Dendritic cell treated with granulocyte-macrophage colony-stimulating factor and Interleukin-4, amounts not matched to agents 40 ng/mL and 50 ng/mL, for 4 days (primary cell): ENCODE measurements at regions not wholly inside any gene's neighbourhood (a gene's known extent, or its start where the extent isn't known, plus 50 kb on each side); places are given as distances from the start of the nearest gene placed in this dataset.

ENCODE experiments used
- H3K27ac Mint-ChIP-seq: one replicate; pipeline ENCODE4 v1.8.0; 2022; ENCODE audit warnings: mild to moderate bottlenecking, mixed read lengths
- H3K27me3 Mint-ChIP-seq: one replicate; pipeline ENCODE4 v1.8.0; 2022; ENCODE audit warnings: mild to moderate bottlenecking, mixed read lengths
- H3K36me3 Mint-ChIP-seq: one replicate; pipeline ENCODE4 v1.8.0; 2022; ENCODE audit warnings: low read depth, mixed read lengths
- H3K4me1 Mint-ChIP-seq: one replicate; pipeline ENCODE4 v1.8.0; 2022; ENCODE audit warnings: low read depth, mixed read lengths
- H3K4me3 Mint-ChIP-seq: one replicate; pipeline ENCODE4 v1.8.0; 2022; ENCODE audit warnings: mild to moderate bottlenecking, moderate library complexity, mixed read lengths
- H3K9me3 Mint-ChIP-seq: one replicate; pipeline ENCODE4 v1.8.0; 2022; ENCODE audit warnings: mixed read lengths
- intact Hi-C: fragments of 100-400 bp; cut with micrococcal nuclease; formaldehyde crosslinking; loops from one replicate; pipeline ENCODE4 v1.15.0; 2022

DNA sequence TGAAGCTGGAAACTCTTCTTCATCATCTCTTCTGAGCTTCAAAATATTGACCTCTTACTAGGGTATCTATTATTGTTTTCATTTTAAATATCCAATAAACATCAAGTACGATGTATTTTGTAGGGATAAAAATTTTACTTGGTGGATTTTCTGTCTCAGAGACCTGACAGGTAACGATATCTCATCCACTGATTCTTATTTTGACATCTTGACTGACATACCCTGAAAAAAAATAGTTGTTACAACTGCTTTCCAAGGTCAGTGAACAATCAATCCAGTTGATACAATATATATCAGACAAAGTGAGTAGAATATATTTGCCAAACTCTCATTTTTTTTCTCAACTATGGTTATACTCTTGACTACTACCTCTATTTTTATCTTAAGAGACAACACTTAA lies 963.7 kb upstream of the CDH2 start:
- no peaks in the 10 kb centered on the region for H3K9me3 Mint-ChIP-seq
- H3K4me1 Mint-ChIP-seq: no peaks in the 10 kb centered on the region
- H3K27me3 Mint-ChIP-seq: no peaks in the 10 kb centered on the region
- H3K27ac Mint-ChIP-seq: no peak overlapping the region
- H3K4me3 Mint-ChIP-seq: no peak overlapping the region
- intact Hi-C loops: no loop called here
- H3K36me3 Mint-ChIP-seq: no peaks in the 10 kb centered on the region

DNA sequence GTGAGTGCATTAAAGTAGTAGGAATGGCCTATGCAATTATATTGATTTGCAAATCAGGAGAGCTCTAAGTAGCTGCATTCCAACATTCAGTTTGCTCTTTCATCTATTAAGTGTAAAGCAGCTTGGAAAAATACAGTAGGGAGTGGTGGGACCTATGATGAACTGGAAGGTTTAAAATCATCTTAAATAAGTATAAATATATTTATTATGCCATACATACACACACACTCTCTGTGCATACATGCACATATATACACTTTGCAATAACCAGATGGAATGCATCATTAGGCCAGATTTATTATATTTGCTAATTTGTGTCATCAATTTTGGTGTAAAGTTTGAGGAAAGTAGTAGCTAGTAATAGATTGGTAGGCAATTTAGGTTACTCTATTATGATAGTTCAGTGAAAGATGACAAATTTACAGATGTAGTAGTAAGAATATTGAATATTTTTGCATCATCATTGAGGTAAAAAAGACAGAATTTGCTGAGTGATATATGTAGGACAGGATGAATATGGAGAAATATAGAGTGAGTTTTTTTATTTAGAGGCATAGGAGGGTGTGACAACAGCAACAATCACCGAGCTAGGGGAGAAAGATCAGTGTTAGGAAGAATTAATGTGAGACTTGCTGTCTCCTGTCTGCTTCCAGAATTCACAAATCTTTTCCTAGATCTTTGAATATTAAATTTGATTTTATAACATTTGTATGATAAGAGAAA lies 961.0 kb upstream of the CDH2 start:
- H3K36me3 Mint-ChIP-seq: no peaks in the 10 kb centered on the region
- H3K4me1 Mint-ChIP-seq: no peaks in the 10 kb centered on the region
- no peak overlapping the region for H3K4me3 Mint-ChIP-seq
- H3K9me3 Mint-ChIP-seq: no peaks in the 10 kb centered on the region
- H3K27me3 Mint-ChIP-seq: no peaks in the 10 kb centered on the region
- intact Hi-C loops: no loop called here
- no peak overlapping the region for H3K27ac Mint-ChIP-seq

DNA sequence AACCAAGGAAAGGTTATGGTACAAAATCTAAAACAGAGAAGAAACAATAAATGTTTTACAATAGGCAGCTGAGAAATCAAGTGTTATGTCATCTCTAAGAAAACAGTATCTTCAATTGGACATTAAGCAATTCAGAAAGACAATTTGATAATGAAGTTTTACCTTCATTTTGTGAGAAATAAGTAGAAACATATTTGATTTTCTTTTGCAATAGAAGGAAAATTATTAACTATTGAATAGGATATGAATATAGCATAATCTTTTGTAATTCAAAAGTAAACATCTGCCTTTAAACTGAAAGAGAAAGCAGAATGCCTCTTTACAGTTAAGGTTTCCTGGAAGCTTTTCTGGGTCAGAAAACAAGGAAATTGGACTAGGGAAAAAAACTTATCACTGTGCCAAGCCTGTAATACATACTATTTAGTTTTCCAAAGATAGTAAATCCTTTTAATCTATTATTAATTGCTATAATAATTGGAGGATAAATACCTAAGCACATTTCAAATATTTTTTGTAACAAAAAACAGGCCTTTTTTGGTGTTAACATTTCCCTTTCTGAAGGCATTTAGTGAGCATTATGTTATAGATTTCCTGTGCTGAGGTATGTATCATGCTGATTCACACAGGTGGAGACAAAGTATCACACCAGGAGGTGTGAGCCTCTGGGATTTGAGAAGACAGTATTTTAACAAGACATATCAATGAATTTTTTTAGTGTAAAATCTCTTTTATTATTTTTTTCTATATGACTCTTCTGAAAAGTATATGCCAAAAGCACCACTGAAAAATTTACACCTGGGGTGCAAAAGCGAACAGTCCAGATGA lies 947.0 kb upstream of the CDH2 start:
- Mint-ChIP-seq H3K36me3 (no peaks in the 10 kb centered on the region), H3K9me3 (no peaks in the 10 kb centered on the region), H3K4me3 (no peak overlapping the region), H3K27me3 (no peaks in the 10 kb centered on the region), H3K4me1 (no peaks in the 10 kb centered on the region), H3K27ac (no peak overlapping the region)
- intact Hi-C loops: no loop called here

DNA sequence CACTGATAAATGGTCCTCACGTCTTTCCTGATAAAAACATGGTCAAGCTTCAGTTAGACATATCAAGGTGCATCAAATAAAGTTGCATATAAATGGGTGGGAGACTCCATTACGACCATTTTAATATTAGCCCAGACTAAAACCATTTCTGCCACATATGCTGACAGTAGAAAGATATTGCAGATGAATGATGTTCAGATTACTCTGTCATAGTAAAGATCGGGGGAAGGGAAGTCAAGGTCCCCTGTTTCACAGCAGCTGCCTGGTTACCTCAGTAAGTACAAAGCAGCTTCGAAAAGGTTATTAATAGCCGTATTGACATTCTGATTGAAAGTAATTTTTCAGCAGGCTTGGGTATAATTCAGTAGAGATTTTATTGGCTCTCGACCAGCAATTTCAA lies 927.7 kb upstream of the CDH2 start:
- peaks cover 14% of the 10 kb centered on the region for H3K4me1 Mint-ChIP-seq
- intact Hi-C loops: no loop called here
- no peaks in the 10 kb centered on the region for H3K27me3 Mint-ChIP-seq
- no peaks in the 10 kb centered on the region for H3K36me3 Mint-ChIP-seq
- H3K27ac Mint-ChIP-seq: no peak overlapping the region
- peaks cover 14% of the 10 kb centered on the region for H3K9me3 Mint-ChIP-seq
- H3K4me3 Mint-ChIP-seq: no peak overlapping the region

DNA sequence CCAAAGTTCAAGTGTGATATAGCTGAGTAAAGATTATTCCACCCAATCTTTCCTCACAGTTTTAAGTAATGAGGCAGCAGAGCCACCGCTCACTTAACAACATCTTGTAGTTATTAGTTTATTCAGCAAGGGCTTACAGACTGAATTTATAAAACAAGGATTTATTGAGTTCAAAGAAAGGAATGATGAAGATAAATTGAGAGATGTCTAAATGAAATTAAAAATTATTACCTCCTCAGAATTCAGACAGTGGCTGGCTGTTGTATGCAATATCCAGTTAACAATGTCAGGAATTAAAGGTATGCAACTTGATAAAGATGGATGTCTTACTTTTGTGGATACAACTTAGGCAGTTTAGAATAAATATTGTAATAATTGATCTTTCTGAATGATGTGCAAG lies 927.3 kb upstream of the CDH2 start:
- Mint-ChIP-seq H3K36me3 (no peaks in the 10 kb centered on the region), H3K4me3 (no peak overlapping the region), H3K27me3 (no peaks in the 10 kb centered on the region), H3K27ac (no peak overlapping the region), H3K4me1 (peaks cover 18% of the 10 kb centered on the region), H3K9me3 (peaks cover 14% of the 10 kb centered on the region)
- intact Hi-C loops: no loop called here

DNA sequence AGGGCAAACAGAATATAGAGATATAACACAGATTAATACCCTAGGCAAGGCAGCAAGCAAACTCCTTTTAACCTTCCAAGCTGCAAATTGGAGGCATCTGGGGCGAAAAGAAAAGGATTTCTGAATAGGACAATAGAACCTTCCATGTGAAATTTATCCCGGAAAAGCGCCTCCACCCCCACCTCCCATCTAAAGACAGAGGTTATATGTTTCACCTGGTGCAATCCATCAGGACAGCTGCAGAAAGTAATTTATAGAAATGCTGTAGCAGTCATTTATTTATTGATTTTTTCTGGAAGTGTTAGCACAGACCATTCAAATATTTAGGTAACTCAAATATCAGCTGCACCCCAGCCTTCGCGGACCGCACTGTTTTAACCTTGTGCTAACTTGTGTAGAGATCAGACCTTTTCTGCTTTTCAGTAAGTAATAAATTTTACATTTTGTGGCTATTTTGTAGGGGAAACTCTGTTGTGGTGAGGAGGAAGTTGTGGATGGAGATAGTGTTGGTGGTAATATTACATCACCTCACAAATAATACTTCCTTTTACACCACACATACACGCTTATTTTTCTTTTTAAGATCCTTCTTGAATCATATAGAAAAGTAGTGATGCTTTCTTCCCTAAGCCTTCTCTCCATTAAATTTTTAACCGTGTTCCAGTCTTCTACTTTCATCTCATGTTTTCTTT lies 919.3 kb upstream of the CDH2 start:
- peaks cover 9% of the 10 kb centered on the region for H3K9me3 Mint-ChIP-seq
- H3K36me3 Mint-ChIP-seq: no peaks in the 10 kb centered on the region
- no peaks in the 10 kb centered on the region for H3K27me3 Mint-ChIP-seq
- peaks cover 36% of the 10 kb centered on the region for H3K4me1 Mint-ChIP-seq
- H3K4me3 Mint-ChIP-seq: no peak overlapping the region
- intact Hi-C loops: no loop called here
- no peak overlapping the region for H3K27ac Mint-ChIP-seq

DNA sequence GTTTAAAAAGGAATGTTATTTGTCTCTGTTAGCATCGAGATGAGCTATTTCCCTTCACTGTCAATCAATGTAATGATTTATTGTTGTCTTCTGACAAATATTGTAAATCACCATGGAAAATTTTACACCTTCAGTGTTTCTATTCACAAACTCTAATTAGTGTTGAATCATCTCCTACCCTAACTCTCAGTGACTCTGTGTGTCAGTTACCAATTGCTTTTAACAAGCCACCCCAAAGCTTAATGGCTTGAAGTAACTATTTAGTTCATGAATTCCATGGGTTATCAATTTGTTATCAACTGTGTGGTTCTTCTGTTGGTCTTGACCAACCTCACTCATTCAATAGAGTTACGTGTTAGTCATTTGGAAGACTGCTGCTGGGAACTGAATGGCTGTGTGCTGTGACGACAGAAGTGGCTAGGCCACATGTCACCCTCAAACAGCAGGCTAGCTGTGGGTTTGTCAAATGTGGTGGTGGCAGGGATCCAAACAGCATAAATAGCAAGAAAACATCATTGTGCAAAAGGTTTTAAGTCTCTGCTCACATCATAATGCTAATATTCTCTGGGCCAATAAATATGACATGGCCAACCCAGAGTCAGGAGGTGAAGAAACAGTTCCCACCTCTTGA lies 910.8 kb upstream of the CDH2 start:
- Mint-ChIP-seq H3K27me3 (no peaks in the 10 kb centered on the region), H3K9me3 (peaks cover 9% of the 10 kb centered on the region), H3K36me3 (no peaks in the 10 kb centered on the region), H3K4me1 (no peaks in the 10 kb centered on the region), H3K27ac (no peak overlapping the region), H3K4me3 (no peak overlapping the region)
- intact Hi-C loops: no loop called here

DNA sequence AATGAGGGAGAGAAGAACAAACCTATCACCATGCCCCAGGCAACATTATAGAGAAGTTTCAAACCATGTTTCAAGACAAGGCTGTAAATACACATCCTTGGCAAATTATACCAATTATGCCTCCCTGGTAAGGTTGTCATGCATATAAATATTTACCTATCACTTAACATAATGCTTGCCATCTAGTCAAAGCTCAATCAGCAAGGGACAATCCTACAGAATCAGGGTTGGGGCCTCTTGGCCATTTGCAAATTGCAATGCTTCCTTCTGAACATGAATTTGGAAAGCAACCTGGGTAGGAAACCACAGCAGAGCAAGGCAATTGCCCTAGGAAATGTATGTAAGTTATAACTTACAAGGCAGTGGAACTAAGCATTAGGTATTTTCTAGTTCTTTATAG lies 907.2 kb upstream of the CDH2 start:
- no peak overlapping the region for H3K4me3 Mint-ChIP-seq
- no peaks in the 10 kb centered on the region for H3K9me3 Mint-ChIP-seq
- H3K4me1 Mint-ChIP-seq: no peaks in the 10 kb centered on the region
- intact Hi-C loops: no loop called here
- H3K27me3 Mint-ChIP-seq: no peaks in the 10 kb centered on the region
- H3K36me3 Mint-ChIP-seq: no peaks in the 10 kb centered on the region
- H3K27ac Mint-ChIP-seq: no peak overlapping the region

DNA sequence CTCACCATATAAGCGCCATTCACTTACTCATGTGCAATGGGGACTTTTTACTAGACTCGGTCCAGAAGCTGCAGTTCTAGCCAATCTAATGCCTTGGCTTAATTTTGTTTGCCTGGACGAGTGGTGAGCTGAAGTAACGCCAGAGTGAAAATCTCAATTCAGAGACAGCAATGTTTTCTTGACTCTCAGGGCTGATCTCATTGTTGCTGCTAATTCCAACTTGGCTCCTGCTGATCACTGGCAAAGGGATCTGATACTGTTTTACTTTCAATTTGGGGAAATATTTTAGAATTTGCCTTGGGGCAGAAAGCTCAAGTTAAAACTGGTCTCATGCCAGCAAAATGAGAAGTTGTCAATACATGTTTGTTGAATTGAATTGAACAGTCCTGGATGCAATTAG lies 906.6 kb upstream of the CDH2 start:
- intact Hi-C loops: no loop called here
- Mint-ChIP-seq H3K27ac (no peak overlapping the region), H3K9me3 (no peaks in the 10 kb centered on the region), H3K27me3 (no peaks in the 10 kb centered on the region), H3K36me3 (no peaks in the 10 kb centered on the region), H3K4me1 (no peaks in the 10 kb centered on the region), H3K4me3 (no peak overlapping the region)

DNA sequence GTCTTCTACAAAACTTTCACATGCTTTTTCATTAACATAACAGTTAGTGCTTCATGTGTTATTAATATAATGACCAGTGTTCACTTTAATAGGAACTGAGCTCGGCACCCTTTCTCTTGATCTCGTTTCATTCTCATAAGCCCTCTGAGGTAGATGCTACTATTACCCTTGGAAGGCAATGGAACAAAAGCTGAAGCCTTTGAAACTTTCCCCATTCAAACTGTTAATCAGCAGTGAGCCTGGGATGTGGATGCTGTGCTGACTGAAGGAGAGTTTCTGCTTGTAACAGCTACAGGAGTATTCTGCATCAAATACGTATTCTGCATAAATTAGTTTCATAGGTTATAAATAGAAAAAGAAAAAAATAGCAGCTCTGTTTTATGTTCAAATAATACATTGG lies 904.0 kb upstream of the CDH2 start:
- no peaks in the 10 kb centered on the region for H3K36me3 Mint-ChIP-seq
- H3K27ac Mint-ChIP-seq: no peak overlapping the region
- no peaks in the 10 kb centered on the region for H3K27me3 Mint-ChIP-seq
- intact Hi-C loops: no loop called here
- no peaks in the 10 kb centered on the region for H3K4me1 Mint-ChIP-seq
- no peak overlapping the region for H3K4me3 Mint-ChIP-seq
- no peaks in the 10 kb centered on the region for H3K9me3 Mint-ChIP-seq

DNA sequence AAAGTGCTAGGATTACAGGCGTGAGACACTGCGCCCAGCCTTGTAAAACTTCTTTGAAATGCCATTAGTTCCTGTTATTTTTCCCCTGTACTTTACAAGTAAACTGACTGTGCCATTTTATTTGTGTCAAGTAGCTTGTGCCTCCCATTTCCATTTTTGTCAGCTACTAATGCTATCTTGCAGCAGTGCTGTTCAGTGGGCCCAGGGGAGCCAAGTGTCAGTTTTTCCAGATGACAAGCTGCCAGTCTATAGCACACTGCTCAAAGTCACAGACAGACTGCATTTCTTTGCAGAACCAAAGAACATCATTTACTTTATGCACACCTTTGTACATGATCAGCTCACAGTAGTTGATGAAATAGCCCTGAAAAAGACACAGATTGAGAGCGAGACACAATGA lies 901.3 kb upstream of the CDH2 start:
- Mint-ChIP-seq H3K9me3 (no peaks in the 10 kb centered on the region), H3K4me1 (no peaks in the 10 kb centered on the region), H3K4me3 (no peak overlapping the region), H3K27ac (no peak overlapping the region), H3K27me3 (no peaks in the 10 kb centered on the region), H3K36me3 (no peaks in the 10 kb centered on the region)
- intact Hi-C loops: no loop called here

DNA sequence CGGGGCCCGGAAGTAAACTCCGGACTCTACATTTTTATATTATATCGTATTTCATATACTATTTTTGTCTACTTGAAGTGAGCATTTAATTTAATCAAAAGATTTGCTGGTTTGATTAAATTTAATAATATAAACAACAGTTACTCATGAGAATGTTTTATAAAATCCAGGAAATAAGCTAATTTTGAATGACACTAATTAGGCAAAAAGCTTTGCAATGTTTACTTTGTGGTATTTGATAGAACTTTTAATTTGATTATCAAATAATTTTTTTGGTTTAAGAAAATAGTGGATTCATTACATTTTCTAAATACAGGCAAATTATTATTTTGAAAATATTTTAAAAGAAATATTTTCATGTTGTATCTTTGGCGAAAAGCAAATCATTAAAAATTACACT lies 900.4 kb upstream of the CDH2 start:
- H3K4me3 Mint-ChIP-seq: no peak overlapping the region
- intact Hi-C loops: no loop called here
- H3K27me3 Mint-ChIP-seq: no peaks in the 10 kb centered on the region
- H3K4me1 Mint-ChIP-seq: no peaks in the 10 kb centered on the region
- H3K27ac Mint-ChIP-seq: no peak overlapping the region
- H3K36me3 Mint-ChIP-seq: no peaks in the 10 kb centered on the region
- H3K9me3 Mint-ChIP-seq: no peaks in the 10 kb centered on the region

DNA sequence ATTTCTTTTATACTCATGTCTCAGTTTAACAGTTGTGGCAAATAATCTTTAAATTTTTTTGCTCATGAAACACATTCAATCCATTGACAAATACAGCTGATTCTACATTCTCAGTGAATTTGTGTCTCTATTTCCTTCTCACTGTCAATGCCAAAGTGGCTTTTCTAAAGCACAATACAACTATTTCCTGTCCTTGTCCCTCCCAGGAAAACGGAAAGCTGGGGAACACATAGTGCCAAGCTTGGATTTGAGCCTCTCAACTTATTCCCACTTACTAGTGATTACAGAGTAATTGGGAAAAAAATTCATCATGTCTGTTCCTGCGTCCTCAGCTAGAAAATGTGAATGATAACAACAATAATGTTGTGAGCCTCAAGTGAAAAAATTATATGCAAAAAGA lies 899.7 kb upstream of the CDH2 start:
- no peak overlapping the region for H3K27ac Mint-ChIP-seq
- no peaks in the 10 kb centered on the region for H3K9me3 Mint-ChIP-seq
- H3K36me3 Mint-ChIP-seq: no peaks in the 10 kb centered on the region
- H3K4me3 Mint-ChIP-seq: no peak overlapping the region
- H3K4me1 Mint-ChIP-seq: no peaks in the 10 kb centered on the region
- intact Hi-C loops: no loop called here
- H3K27me3 Mint-ChIP-seq: no peaks in the 10 kb centered on the region

DNA sequence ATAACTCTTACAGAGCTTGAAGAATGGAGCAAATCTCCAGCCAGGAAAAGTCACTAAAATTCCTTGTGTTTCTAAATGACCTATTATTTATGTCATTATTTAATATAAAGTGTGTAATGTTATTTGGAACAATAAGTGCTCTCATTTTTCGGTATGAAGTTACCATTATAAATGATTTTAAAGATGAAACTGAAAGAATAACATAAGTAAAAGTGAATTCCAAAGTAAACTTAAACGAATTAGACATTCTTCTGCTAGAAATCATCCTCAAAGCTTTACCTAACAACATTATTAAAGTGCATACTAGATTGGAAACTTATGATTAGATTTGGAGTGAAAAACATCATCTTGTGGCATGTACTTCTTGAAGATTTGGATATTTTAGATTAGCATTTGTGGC lies 897.2 kb upstream of the CDH2 start:
- no peak overlapping the region for H3K27ac Mint-ChIP-seq
- intact Hi-C loops: no loop called here
- no peaks in the 10 kb centered on the region for H3K9me3 Mint-ChIP-seq
- no peaks in the 10 kb centered on the region for H3K4me1 Mint-ChIP-seq
- H3K36me3 Mint-ChIP-seq: no peaks in the 10 kb centered on the region
- H3K4me3 Mint-ChIP-seq: no peak overlapping the region
- H3K27me3 Mint-ChIP-seq: no peaks in the 10 kb centered on the region
